GM11168 (cell line): ENCODE measurements at regions not wholly inside any gene's neighbourhood (a gene's known extent, or its start where the extent isn't known, plus 50 kb on each side); places are given as distances from the start of the nearest gene placed in this dataset.
"Not testable (repeated sequence)": the region's sequence is repeated elsewhere in the genome, so short reads cannot be mapped to it uniquely, and the experiment has no call there.

Source experiments
- in situ Hi-C: fragments of 300-500 bp; cut with MboI; formaldehyde crosslinking; loops from one replicate; pipeline ENCODE4 v1.12.0; 2022; ENCODE audit warnings: low sequenced_read_pairs; ENCODE audit not compliant: unreplicated experiment

GRCh38 chr13:76330761-76331160 lies 555.4 kb downstream of the KCTD12 start:
- in situ Hi-C loops: no loop called here

DNA sequence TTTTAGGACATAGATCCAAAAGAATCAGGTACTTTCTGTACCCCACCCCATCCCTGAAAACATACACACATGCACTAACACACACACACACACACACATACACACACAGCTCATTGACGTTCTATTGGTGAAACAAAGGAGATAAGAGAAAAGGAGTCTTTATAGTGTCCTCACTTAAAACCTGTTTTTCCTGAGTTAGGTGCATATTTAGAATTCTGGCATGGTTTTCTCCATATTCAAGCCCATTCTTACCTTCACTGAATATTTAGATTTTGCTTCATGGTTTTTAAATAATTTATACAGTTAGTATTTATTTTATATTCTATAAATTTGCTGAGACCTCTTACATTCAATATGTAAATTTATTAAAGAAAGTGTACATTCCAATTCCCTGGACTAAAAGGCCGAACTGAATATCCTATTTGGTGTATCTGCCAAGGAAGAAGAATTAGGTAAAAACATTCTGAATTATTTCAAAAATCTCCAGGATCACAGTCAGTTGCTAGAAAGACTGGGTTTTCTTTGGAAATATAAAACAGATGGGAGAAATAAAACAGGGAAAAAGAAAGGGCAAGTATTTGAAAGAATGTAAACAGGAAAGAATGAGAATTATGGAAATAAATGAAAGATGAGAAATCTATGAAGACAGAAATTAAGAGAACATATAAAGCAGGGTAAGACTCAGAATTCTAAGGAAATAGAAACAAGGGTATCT lies 556.2 kb downstream of the KCTD12 start:
- in situ Hi-C loops: no loop called here

DNA sequence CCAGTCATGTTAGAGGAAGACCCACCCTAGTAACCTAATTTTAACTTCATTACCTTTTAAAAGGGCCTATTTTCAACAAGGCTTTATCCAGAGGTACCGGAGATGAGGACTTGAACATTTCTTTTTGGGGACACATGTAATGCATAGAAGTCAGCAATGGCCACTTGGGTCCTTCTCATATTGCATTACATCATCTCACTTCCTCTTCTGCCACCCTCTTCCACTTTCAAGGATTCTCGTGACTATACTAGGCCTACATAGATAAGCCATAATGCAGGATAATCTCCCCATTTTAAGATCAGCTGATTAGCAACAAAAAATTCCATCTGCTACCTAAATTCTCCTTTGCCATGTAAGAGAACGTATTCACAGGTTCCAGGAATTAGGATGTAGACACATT lies 557.2 kb downstream of the KCTD12 start:
- in situ Hi-C loops: no loop called here

DNA sequence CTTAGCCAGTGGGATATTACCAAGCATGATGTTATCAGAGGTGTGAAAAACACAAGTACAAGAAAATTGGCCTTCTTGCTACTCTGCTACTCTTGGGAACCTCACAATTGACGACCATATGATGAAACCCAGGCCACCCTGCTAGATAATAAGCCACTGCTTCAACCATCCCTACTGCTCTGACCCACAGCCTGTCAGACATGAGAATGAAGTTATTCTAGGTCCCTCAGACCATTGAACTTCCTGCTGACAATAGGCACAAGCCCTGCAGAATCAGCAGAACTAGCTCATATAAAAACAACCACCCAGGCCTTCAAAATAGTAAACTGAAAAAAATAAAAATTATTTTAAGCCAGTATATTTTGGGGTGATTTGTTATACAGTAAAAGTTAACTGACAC lies 559.9 kb downstream of the KCTD12 start:
- in situ Hi-C loops: no loop called here

- in situ Hi-C loops: no loop called here
Measured at GRCh38 chr13:76319921-76320320, 566.3 kb downstream of the KCTD12 start.

DNA sequence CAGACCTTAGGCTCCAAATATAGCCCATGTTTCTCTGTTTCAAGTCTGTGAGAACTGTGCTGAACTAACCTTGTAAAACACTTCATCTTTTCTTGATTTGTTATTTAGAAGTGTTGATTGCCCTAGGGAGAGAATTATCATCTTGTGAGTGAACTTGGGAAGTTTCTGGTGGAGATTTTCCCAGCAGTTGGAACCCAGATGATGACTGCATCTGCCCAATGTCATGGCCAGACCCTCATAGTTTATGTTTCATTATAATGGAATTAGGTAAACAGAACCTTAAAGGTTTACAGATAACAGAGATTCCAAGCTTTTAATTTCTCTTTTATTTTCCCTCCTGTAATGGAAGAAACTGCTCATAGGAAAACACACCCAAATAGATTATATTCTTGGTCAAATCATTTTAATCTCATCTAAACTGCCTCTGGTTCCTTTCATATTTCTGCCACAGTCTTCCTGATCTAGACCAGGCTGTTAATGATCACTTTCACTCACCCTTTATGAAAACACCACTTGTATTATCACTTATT lies 569.1 kb downstream of the KCTD12 start:
- in situ Hi-C loops: no loop called here

DNA sequence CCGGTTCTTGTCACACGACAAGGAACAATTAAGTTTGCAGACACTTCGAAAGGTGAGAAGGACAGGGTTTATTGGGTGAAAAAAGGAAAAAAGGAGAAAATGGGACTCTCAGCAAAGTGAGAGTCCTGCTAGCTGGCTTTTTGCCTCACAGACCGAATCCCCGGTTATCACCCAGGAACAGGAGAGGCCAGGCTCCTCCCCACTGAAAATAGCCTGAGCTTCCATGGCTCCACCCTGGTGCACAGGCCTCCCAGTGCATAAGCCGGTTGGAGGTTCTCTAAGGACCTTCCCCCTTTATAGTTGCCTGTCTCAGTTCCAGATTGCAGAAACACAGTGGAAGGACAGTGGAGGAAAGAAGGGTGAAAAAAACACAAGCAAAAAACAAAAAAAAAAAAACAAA lies 571.7 kb downstream of the KCTD12 start:
- in situ Hi-C loops: no loop called here

DNA sequence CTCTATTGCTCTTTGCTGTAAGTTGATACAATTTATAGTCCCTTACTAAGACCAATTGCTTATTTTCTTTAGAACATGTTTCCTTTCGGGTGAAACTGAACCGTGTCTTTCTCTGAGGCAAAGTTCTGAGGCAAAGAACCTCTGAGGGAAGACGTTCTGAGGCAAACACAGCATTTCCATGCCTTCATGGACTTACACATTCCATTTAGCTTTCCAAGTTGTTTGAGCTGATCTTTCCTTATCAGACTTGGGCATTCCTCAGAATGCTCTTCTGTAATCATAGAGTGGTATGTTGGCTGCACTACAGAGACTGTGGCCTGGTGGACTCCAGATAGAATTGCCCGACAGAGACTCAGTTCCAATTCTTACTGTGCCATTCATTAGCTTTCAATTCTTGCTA lies 579.1 kb downstream of the KCTD12 start:
- in situ Hi-C loops: no loop called here

DNA sequence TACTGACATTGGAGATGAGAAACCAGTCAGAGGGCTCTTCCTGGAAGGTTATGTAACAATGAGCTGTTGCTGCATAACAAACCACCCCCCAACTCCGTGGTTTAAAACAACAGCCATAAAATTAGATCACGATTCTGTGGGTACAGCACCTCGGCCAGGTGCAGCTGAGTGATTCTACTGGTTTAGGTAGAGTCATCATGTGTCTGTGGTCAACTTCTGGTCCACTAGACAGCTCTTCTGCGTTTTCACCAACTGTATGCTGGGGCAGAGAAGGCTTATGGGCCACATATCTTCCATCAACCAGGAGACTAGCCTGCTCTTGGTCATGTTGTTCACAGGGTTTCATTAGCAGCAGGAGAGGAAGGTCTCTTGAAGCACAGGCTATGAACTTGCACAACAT lies 585.5 kb downstream of the KCTD12 start:
- in situ Hi-C loops: no loop called here

DNA sequence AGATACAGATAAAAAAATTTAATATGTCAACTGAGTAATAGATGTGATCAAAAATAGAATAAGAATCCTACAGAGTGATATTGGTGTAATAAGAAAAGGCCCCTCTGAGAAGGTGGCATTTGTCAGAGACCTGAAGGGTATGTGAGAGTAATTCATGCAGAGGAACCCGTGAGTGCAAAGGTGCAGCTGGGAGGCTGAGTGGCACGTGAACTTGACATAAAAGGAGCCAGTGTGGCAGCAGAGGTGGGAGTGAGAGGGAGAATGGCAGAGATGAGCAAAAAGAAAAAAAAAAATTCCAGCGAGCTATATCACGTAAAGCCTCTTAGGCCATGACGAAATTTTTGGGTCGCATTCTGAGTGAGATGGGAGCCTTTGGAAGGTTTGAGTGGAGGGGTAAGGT lies 588.9 kb downstream of the KCTD12 start:
- in situ Hi-C loops: no loop called here

- in situ Hi-C loops: no loop called here
Measured at GRCh38 chr13:76296751-76297150, 589.5 kb downstream of the KCTD12 start.

DNA sequence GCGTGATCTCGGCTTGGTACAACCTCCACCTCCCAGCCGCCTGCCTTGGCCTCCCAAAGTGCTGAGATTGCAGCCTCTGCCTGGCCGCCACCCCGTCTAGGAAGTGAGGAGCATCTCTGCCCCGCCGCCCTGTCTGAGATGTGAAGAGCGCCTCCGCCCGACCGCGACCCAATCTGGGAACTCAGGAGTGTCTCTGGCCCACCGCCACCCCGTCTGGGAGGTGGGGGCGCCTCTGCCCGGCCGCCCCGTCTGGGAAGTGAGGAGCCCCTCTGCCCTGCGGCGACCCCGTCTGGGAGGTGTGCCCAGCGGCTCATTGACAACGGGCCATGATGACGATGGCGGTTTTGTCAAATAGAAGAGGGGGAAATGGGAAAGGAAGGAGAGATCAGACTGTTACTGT lies 591.2 kb downstream of the KCTD12 start:
- in situ Hi-C loops: not testable (repeated sequence)

DNA sequence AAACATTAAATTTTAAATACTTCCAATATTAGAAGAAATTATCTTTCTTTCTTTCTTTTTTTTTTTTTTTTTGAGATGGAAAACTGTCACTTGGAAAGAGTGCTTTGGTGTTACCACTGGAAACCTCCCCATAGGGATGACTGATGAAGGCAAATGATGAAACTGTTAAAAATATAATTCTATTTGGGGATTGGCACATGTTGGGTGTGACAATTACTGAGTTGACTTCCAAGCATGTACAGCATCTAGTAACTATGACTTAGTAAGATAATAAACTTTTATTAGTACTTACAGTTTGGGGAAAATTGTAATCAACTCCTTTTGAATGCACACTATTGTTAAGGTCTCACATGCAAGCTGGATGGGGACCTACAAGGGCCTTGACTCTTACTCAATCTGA lies 592.5 kb downstream of the KCTD12 start:
- in situ Hi-C loops: no loop called here

GRCh38 chr13:76293346-76293745 lies 592.9 kb downstream of the KCTD12 start:
- in situ Hi-C loops: no loop called here

DNA sequence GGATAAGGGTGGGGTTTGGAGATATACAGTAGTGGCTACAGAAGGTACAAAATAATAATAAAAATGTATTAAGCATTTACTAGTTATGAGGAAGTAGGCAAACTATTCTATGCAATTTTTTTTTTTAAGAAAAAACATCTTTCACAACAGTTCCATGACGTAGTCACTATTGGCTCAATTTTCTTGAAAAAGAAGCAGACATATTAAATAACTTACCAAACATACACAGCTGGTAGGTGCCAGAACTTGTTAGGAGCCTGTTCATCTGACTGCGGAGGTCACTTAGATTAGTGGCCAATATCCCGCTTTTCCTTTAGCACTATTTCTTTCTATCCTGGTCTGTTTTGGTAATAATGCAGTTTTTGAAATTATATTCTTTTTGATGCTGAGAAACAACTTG lies 593.5 kb downstream of the KCTD12 start:
- in situ Hi-C loops: no loop called here

GRCh38 chr13:76292031-76292430 lies 594.2 kb downstream of the KCTD12 start:
- in situ Hi-C loops: no loop called here

GRCh38 chr13:76289558-76289957 lies 596.6 kb downstream of the KCTD12 start:
- in situ Hi-C loops: no loop called here

GRCh38 chr13:76286178-76286577 lies 600.0 kb downstream of the KCTD12 start:
- in situ Hi-C loops: no loop called here

GRCh38 chr13:76285463-76285862 lies 600.7 kb downstream of the KCTD12 start:
- in situ Hi-C loops: no loop called here

- in situ Hi-C loops: not testable (repeated sequence)
Measured at GRCh38 chr13:76279766-76280165, 606.4 kb downstream of the KCTD12 start.

GRCh38 chr13:76271728-76272232 lies 614.4 kb downstream of the KCTD12 start:
- in situ Hi-C loops: no loop called here

- in situ Hi-C loops: not testable (repeated sequence)
Measured at GRCh38 chr13:76268307-76268706, 617.9 kb downstream of the KCTD12 start.
